Activated CD8-positive, alpha-beta T cell treated with anti-CD3 and anti-CD28 coated beads, Interleukin-2, amount 10 ng/mL, durations not matched to agents 7 days and 5 days (primary cell): ENCODE measurements at regions not wholly inside any gene's neighbourhood (a gene's known extent, or its start where the extent isn't known, plus 50 kb on each side); places are given as distances from the start of the nearest gene placed in this dataset.

Experiments
- ATAC-seq: fragments of 150-1000 bp; cut with Tn5 transposase; one replicate; pipeline ENCODE4 v1.10.0; 2021; ENCODE audit warnings: moderate library complexity
- CTCF ChIA-PET: fragments of 350-600 bp; sonication (Branson Sonifier 250); formaldehyde crosslinking; loops from one replicate; lab custom pipeline; 2021; ENCODE audit warnings: antibody characterized with exemption; lab: Charles Lee
- POLR2A ChIA-PET: fragments of 350-600 bp; sonication (Branson Sonifier 250); formaldehyde crosslinking; loops from one replicate; lab custom pipeline; 2021; ENCODE audit warnings: antibody characterized with exemption; lab: Charles Lee
- DNase-seq: peaks from one replicate; pipeline ENCODE4 v3.0.0-alpha.2; 2020
- H3K27ac Mint-ChIP-seq: one replicate; pipeline ENCODE4 v1.8.0; 2021; ENCODE audit warnings: mild to moderate bottlenecking, mixed read lengths
- H3K27me3 Mint-ChIP-seq: one replicate; pipeline ENCODE4 v1.8.0; 2021; ENCODE audit warnings: low read depth, mixed read lengths
- H3K36me3 Mint-ChIP-seq: one replicate; pipeline ENCODE4 v1.8.0; 2021; ENCODE audit warnings: low read depth, mixed read lengths
- H3K4me1 Mint-ChIP-seq: one replicate; pipeline ENCODE4 v1.8.0; 2021; ENCODE audit warnings: low read depth, mixed read lengths
- H3K4me3 Mint-ChIP-seq: one replicate; pipeline ENCODE4 v1.8.0; 2021; ENCODE audit warnings: mild to moderate bottlenecking, mixed read lengths
- H3K9me3 Mint-ChIP-seq: one replicate; pipeline ENCODE4 v1.8.0; 2022; ENCODE audit warnings: mixed read lengths; ENCODE audit not compliant: insufficient read depth

- H3K4me3 Mint-ChIP-seq, result no peak overlapping the region
- H3K27me3 Mint-ChIP-seq, result peaks cover 2% of the 10 kb centered on the region
- ATAC-seq, result no peak
- POLR2A ChIA-PET, result no interaction called here
- no peaks in the 10 kb centered on the region for H3K36me3 Mint-ChIP-seq
- peaks cover 7% of the 10 kb centered on the region for H3K4me1 Mint-ChIP-seq
- no peaks in the 10 kb centered on the region for H3K9me3 Mint-ChIP-seq
- DNase-seq, result no peak
- CTCF ChIA-PET, result no interaction called here
- no peak overlapping the region for H3K27ac Mint-ChIP-seq
These were observed 179.1 kb downstream of the FGF1 start for GRCh38 chr5:142506756-142507155.

GRCh38 chr5:142506046-142506445 lies 179.8 kb downstream of the FGF1 start:
- ChIA-PET CTCF (no interaction called here), POLR2A (no interaction called here)
- H3K9me3 Mint-ChIP-seq, result no peaks in the 10 kb centered on the region
- no peaks in the 10 kb centered on the region for H3K36me3 Mint-ChIP-seq
- H3K27me3 Mint-ChIP-seq, result peaks cover 2% of the 10 kb centered on the region
- peaks cover 7% of the 10 kb centered on the region for H3K4me1 Mint-ChIP-seq
- no peak overlapping the region for H3K27ac Mint-ChIP-seq
- DNase-seq (no peak), ATAC-seq (no peak)
- no peak overlapping the region for H3K4me3 Mint-ChIP-seq

GRCh38 chr5:142501890-142502289 lies 177.1 kb upstream of the SPRY4 start:
- ChIA-PET CTCF (interaction anchor here (0.7 kb wide), 1 partner anchor 17 kb away, joined by 3 read pairs; no protein-coding TSS in a partner anchor), POLR2A (no interaction called here)
- Mint-ChIP-seq H3K9me3 (no peaks in the 10 kb centered on the region), H3K27me3 (peaks cover 2% of the 10 kb centered on the region), H3K27ac (no peak overlapping the region), H3K4me1 (peaks cover 4% of the 10 kb centered on the region), H3K36me3 (no peaks in the 10 kb centered on the region), H3K4me3 (no peak overlapping the region)
- DNase-seq, result no peak
- ATAC-seq, result no peak

GRCh38 chr5:142500227-142500905 lies 175.5 kb upstream of the SPRY4 start:
- no peaks in the 10 kb centered on the region for H3K4me1 Mint-ChIP-seq
- ATAC-seq, result no peak
- ChIA-PET CTCF (no interaction called here), POLR2A (no interaction called here)
- H3K36me3 Mint-ChIP-seq, result no peaks in the 10 kb centered on the region
- H3K27me3 Mint-ChIP-seq, result peaks cover 2% of the 10 kb centered on the region
- no peak overlapping the region for H3K27ac Mint-ChIP-seq
- H3K9me3 Mint-ChIP-seq, result no peaks in the 10 kb centered on the region
- no peak for DNase-seq
- no peak overlapping the region for H3K4me3 Mint-ChIP-seq

- peaks cover 2% of the 10 kb centered on the region for H3K27me3 Mint-ChIP-seq
- ATAC-seq, result no peak
- ChIA-PET CTCF (no interaction called here), POLR2A (no interaction called here)
- H3K9me3 Mint-ChIP-seq, result no peaks in the 10 kb centered on the region
- DNase-seq, result no peak
- no peak overlapping the region for H3K4me3 Mint-ChIP-seq
- no peak overlapping the region for H3K27ac Mint-ChIP-seq
- H3K4me1 Mint-ChIP-seq, result no peaks in the 10 kb centered on the region
- no peaks in the 10 kb centered on the region for H3K36me3 Mint-ChIP-seq
These were observed 174.9 kb upstream of the SPRY4 start for GRCh38 chr5:142499591-142500226.

GRCh38 chr5:142498298-142498697 lies 173.5 kb upstream of the SPRY4 start:
- H3K9me3 Mint-ChIP-seq, result no peaks in the 10 kb centered on the region
- ChIA-PET POLR2A (no interaction called here), CTCF (no interaction called here)
- H3K27ac Mint-ChIP-seq, result no peak overlapping the region
- no peak for DNase-seq
- peaks cover 4% of the 10 kb centered on the region for H3K27me3 Mint-ChIP-seq
- H3K4me1 Mint-ChIP-seq, result no peaks in the 10 kb centered on the region
- no peak overlapping the region for H3K4me3 Mint-ChIP-seq
- no peak for ATAC-seq
- no peaks in the 10 kb centered on the region for H3K36me3 Mint-ChIP-seq

GRCh38 chr5:142495531-142495930 lies 170.7 kb upstream of the SPRY4 start:
- ChIA-PET CTCF (no interaction called here), POLR2A (no interaction called here)
- H3K9me3 Mint-ChIP-seq, result no peaks in the 10 kb centered on the region
- peaks cover 2% of the 10 kb centered on the region for H3K4me1 Mint-ChIP-seq
- no peak for ATAC-seq
- H3K36me3 Mint-ChIP-seq, result no peaks in the 10 kb centered on the region
- no peak for DNase-seq
- H3K27ac Mint-ChIP-seq, result no peak overlapping the region
- peaks cover 3% of the 10 kb centered on the region for H3K27me3 Mint-ChIP-seq
- no peak overlapping the region for H3K4me3 Mint-ChIP-seq

- H3K4me1 Mint-ChIP-seq, result peaks cover 2% of the 10 kb centered on the region
- no peak overlapping the region for H3K4me3 Mint-ChIP-seq
- H3K36me3 Mint-ChIP-seq, result no peaks in the 10 kb centered on the region
- ATAC-seq (no peak), DNase-seq (no peak)
- peaks cover 2% of the 10 kb centered on the region for H3K27me3 Mint-ChIP-seq
- ChIA-PET POLR2A (no interaction called here), CTCF (no interaction called here)
- no peaks in the 10 kb centered on the region for H3K9me3 Mint-ChIP-seq
- no peak overlapping the region for H3K27ac Mint-ChIP-seq
These were observed 169.2 kb upstream of the SPRY4 start for GRCh38 chr5:142493875-142494518.

- ChIA-PET POLR2A (interaction anchor here (0.6 kb wide), 1 partner anchor 177 kb away, joined by 4 read pairs; no protein-coding TSS in a partner anchor), CTCF (no interaction called here)
- ATAC-seq, result no peak
- Mint-ChIP-seq H3K27me3 (peaks cover 2% of the 10 kb centered on the region), H3K4me3 (no peak overlapping the region), H3K27ac (no peak overlapping the region), H3K9me3 (no peaks in the 10 kb centered on the region), H3K36me3 (no peaks in the 10 kb centered on the region), H3K4me1 (peaks cover 2% of the 10 kb centered on the region)
- no peak for DNase-seq
These were observed 168.0 kb upstream of the SPRY4 start for GRCh38 chr5:142492781-142493281.

- ATAC-seq, result no peak
- ChIA-PET POLR2A (no interaction called here), CTCF (no interaction called here)
- no peak for DNase-seq
- Mint-ChIP-seq H3K4me1 (peaks cover 2% of the 10 kb centered on the region), H3K9me3 (no peaks in the 10 kb centered on the region), H3K27me3 (peaks cover 2% of the 10 kb centered on the region), H3K36me3 (no peaks in the 10 kb centered on the region), H3K27ac (no peak overlapping the region), H3K4me3 (no peak overlapping the region)
These were observed 166.9 kb upstream of the SPRY4 start for GRCh38 chr5:142491679-142492078.

- ATAC-seq, result no peak
These were observed 166.4 kb upstream of the SPRY4 start for GRCh38 chr5:142491270-142491669.

GRCh38 chr5:142486581-142486980 lies 161.8 kb upstream of the SPRY4 start:
- H3K9me3 Mint-ChIP-seq, result no peaks in the 10 kb centered on the region
- H3K36me3 Mint-ChIP-seq, result no peaks in the 10 kb centered on the region
- DNase-seq (no peak), ATAC-seq (no peak)
- no peak overlapping the region for H3K4me3 Mint-ChIP-seq
- H3K27me3 Mint-ChIP-seq, result peaks cover 7% of the 10 kb centered on the region
- ChIA-PET CTCF (no interaction called here), POLR2A (no interaction called here)
- no peaks in the 10 kb centered on the region for H3K4me1 Mint-ChIP-seq
- no peak overlapping the region for H3K27ac Mint-ChIP-seq

More at GRCh38 chr5:142491270-142491669, 166.4 kb upstream of the SPRY4 start:
- ChIA-PET CTCF (no interaction called here), POLR2A (no interaction called here)
- Mint-ChIP-seq H3K9me3 (no peaks in the 10 kb centered on the region), H3K27me3 (peaks cover 5% of the 10 kb centered on the region), H3K36me3 (no peaks in the 10 kb centered on the region), H3K27ac (no peak overlapping the region), H3K4me3 (no peak overlapping the region), H3K4me1 (peaks cover 2% of the 10 kb centered on the region)
- no peak for DNase-seq
